ENCODE measurements at regions not wholly inside any gene's neighbourhood (a gene's known extent, or its start where the extent isn't known, plus 50 kb on each side); places are given as distances from the start of the nearest gene placed in this dataset.

DNA sequence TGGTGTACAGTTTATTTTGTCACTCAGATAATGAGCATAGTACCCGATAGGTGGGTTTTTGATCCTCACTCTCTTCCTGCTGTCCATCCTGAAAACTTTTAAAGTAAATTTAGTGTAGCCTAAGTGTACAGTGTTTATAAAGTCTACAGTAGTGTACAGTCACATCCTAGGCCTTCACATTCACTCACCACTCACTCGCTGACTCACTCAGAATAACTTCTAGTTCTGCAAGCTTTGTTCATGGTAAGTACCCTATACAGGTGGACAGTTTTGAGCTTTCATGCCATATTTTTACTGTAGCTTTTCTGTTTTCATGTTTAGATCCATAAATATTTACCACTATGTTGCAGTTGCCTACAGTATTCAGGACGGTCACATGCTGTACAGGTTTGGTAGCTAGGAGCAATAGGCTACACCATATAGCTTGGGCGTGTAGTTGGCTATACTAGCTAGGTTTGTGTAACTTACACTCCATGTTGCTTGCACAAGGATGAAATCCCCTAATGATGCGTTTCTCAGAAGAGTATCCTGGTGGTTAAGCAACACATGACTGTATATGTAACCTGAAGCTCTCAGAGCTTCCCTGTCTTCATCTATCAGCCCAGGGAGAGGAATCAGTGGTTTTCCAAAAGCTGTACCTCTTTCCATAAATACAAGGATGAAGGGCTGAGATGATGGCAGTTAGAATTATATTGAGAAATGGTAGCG, 87.6 kb upstream of the SLC25A26 start:
- TF ChIP-seq POLR2A (IDR thresholded peaks at IDR 0.05) (no peak), CTCF (IDR thresholded peaks at IDR 0.05) (no peak), EP300 (IDR thresholded peaks at IDR 0.05) (no peak)

Measured in tibial nerve (tissue), 4 donors.